ENCODE measurements at regions not wholly inside any gene's neighbourhood (a gene's known extent, or its start where the extent isn't known, plus 50 kb on each side); places are given as distances from the start of the nearest gene placed in this dataset.

GRCh38 chr3:94359996-94360395 lies 297.1 kb downstream of the NSUN3 start:
- Histone ChIP-seq H3K36me3 (no peaks in the 10 kb centered on the region), H3K4me1 (peaks cover 0 to 8% (median 6%) of the 10 kb centered on the region in 4 donors), H3K4me3 (no peak overlapping the region), H3K9me3 (no peaks in the 10 kb centered on the region), H3K27me3 (no peaks in the 10 kb centered on the region), H3K27ac (no peak overlapping the region)
- no peak for DNase-seq
- 78 to 82% (median 80%) methylated on average over 2 of the region's 2 CpGs for WGBS, 5 donors
- intact Hi-C loops (cut with DNase I; ENCODE audit: low total_unique reads): no loop called here
- TF ChIP-seq POLR2A (IDR thresholded peaks at IDR 0.05) (no peak), POLR2AphosphoS5 (IDR thresholded peaks at IDR 0.05) (no peak)

GRCh38 chr3:94360987-94361386 lies 298.1 kb downstream of the NSUN3 start:
- Histone ChIP-seq H3K4me3 (no peak overlapping the region), H3K27ac (no peak overlapping the region), H3K27me3 (no peaks in the 10 kb centered on the region), H3K4me1 (peaks cover 0 to 8% (median 6%) of the 10 kb centered on the region in 4 donors), H3K36me3 (no peaks in the 10 kb centered on the region), H3K9me3 (no peaks in the 10 kb centered on the region)
- DNase-seq: peak; percentile 33 to 71
- intact Hi-C loops (cut with DNase I; ENCODE audit: low total_unique reads): no loop called here
- TF ChIP-seq POLR2AphosphoS5 (IDR thresholded peaks at IDR 0.05): no peak
- TF ChIP-seq POLR2A (IDR thresholded peaks at IDR 0.05): no peak

- Histone ChIP-seq H3K4me3 (no peak overlapping the region), H3K36me3 (no peaks in the 10 kb centered on the region), H3K27ac (no peak overlapping the region), H3K27me3 (no peaks in the 10 kb centered on the region), H3K9me3 (peaks cover 0 to 1% (median 0%) of the 10 kb centered on the region in 4 donors), H3K4me1 (peaks cover 0 to 8% (median 6%) of the 10 kb centered on the region in 4 donors)
- TF ChIP-seq CTCF (IDR thresholded peaks at IDR 0.05) (no peak), POLR2A (IDR thresholded peaks at IDR 0.05) (no peak), EP300 (IDR thresholded peaks at IDR 0.05) (no peak), POLR2AphosphoS5 (IDR thresholded peaks at IDR 0.05) (no peak)
- peak in 1 of 2 donors; percentile 15 for DNase-seq
- 36 to 53% (median 39%) methylated on average over 4 of the region's 4 CpGs for WGBS, 5 donors
- intact Hi-C loops (cut with DNase I; ENCODE audit: low total_unique reads): no loop called here
These were observed 299.5 kb downstream of the NSUN3 start for GRCh38 chr3:94362393-94362792.

GRCh38 chr3:94365006-94365405 lies 302.1 kb downstream of the NSUN3 start:
- Histone ChIP-seq H3K9me3 (peaks cover 0 to 10% (median 3%) of the 10 kb centered on the region in 4 donors), H3K27me3 (no peaks in the 10 kb centered on the region), H3K27ac (no peak overlapping the region), H3K36me3 (no peaks in the 10 kb centered on the region), H3K4me3 (no peak overlapping the region), H3K4me1 (peaks cover 0 to 8% (median 6%) of the 10 kb centered on the region in 4 donors)
- intact Hi-C loops (cut with DNase I; ENCODE audit: low total_unique reads): no loop called here
- TF ChIP-seq POLR2AphosphoS5 (IDR thresholded peaks at IDR 0.05) (no peak), CTCF (IDR thresholded peaks at IDR 0.05) (no peak), POLR2A (IDR thresholded peaks at IDR 0.05) (no peak), EP300 (IDR thresholded peaks at IDR 0.05) (no peak)
- no peak for DNase-seq
- 88 to 98% (median 96%) methylated on average over 3 of the region's 3 CpGs for WGBS, 5 donors

- H3K9me3 ChIP-seq: peaks cover 0 to 13% (median 3%) of the 10 kb centered on the region in 4 donors
- no peak overlapping the region for H3K4me3 ChIP-seq
- no peak for DNase-seq
- H3K27me3 ChIP-seq: no peaks in the 10 kb centered on the region
- TF ChIP-seq POLR2AphosphoS5 (IDR thresholded peaks at IDR 0.05) (no peak), EP300 (IDR thresholded peaks at IDR 0.05) (no peak), POLR2A (IDR thresholded peaks at IDR 0.05) (no peak), CTCF (IDR thresholded peaks at IDR 0.05) (no peak)
- H3K36me3 ChIP-seq: no peaks in the 10 kb centered on the region
- H3K27ac ChIP-seq: no peak overlapping the region
- intact Hi-C loops (cut with DNase I; ENCODE audit: low total_unique reads): no loop called here
- H3K4me1 ChIP-seq: no peaks in the 10 kb centered on the region
These were observed 309.2 kb downstream of the NSUN3 start for GRCh38 chr3:94372026-94372425.

All from stomach (tissue), 8 donors.